DND-41 (cell line): ENCODE measurements at regions not wholly inside any gene's neighbourhood (a gene's known extent, or its start where the extent isn't known, plus 50 kb on each side); places are given as distances from the start of the nearest gene placed in this dataset.

ENCODE experiments used
- CTCF ChIP-seq: IDR thresholded peaks from 2 replicates; pipeline ENCODE4 v1.5.1; 2012; ENCODE audit warnings: borderline replicate concordance, low read length, moderate library complexity, mild to moderate bottlenecking; ENCODE audit not compliant: poor library complexity, severe bottlenecking; ENCODE audit errors: extremely low read depth
- EZH2 ChIP-seq: IDR thresholded peaks from 3 replicates; pipeline ENCODE4 v1.6.1; 2012; ENCODE audit warnings: borderline replicate concordance, low read depth, mild to moderate bottlenecking, moderate library complexity, low read length, inconsistent platforms; ENCODE audit not compliant: severe bottlenecking

GRCh38 chr20:20929341-20929740 lies 176.8 kb downstream of the LINC00237 start:
- no peak for TF ChIP-seq CTCF
- TF ChIP-seq EZH2, result no peak
